SH-SY5Y (cell line): ENCODE measurements at regions not wholly inside any gene's neighbourhood (a gene's known extent, or its start where the extent isn't known, plus 50 kb on each side); places are given as distances from the start of the nearest gene placed in this dataset.

Source experiments
- GATA2 ChIP-seq: IDR thresholded peaks from 2 replicates; pipeline ENCODE4 v1.6.1; 2011; ENCODE audit warnings: mild to moderate bottlenecking, low read depth, low read length
- GATA3 ChIP-seq: IDR thresholded peaks from 2 replicates; pipeline ENCODE4 v1.6.1; 2011; ENCODE audit warnings: low read depth, mild to moderate bottlenecking, low read length, moderate library complexity

DNA sequence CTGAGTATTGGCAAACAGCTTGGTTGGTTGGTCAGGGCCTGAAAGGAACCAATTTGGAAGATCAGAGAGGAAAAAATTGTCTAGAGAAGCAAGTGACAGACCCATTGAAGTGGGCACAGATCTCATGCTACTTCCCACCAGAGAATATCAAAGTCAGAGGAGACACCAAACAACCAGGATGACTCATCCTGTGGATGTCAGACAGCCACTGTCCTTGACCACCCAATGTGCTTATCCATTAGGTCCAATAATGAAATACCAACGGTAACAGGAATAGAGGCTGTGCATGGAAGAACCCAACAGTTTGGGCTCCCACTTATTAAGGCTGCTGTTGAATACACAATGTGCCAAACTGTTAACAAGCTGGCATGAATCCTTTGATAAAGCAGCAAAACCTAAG, 323.1 kb upstream of the ATP11B start:
- TF ChIP-seq GATA3, result no peak
- TF ChIP-seq GATA2, result no peak
